GM21723 (cell line): ENCODE measurements at regions not wholly inside any gene's neighbourhood (a gene's known extent, or its start where the extent isn't known, plus 50 kb on each side); places are given as distances from the start of the nearest gene placed in this dataset.
"Not testable (repeated sequence)": the region's sequence is repeated elsewhere in the genome, so short reads cannot be mapped to it uniquely, and the experiment has no call there.

Experiments
- ATAC-seq: cut with Tn5 transposase; IDR thresholded peaks from one replicate; pipeline ENCODE4 v1.9.1; 2021; ENCODE audit warnings: mild to moderate bottlenecking, moderate library complexity; ENCODE audit not compliant: unreplicated experiment

GRCh38 chr21:33121715-33122475 is 52.0 kb downstream of the OLIG1 start:
- no peak for ATAC-seq

GRCh38 chr21:33122507-33122906 is 52.6 kb downstream of the OLIG1 start:
- no peak for ATAC-seq

DNA sequence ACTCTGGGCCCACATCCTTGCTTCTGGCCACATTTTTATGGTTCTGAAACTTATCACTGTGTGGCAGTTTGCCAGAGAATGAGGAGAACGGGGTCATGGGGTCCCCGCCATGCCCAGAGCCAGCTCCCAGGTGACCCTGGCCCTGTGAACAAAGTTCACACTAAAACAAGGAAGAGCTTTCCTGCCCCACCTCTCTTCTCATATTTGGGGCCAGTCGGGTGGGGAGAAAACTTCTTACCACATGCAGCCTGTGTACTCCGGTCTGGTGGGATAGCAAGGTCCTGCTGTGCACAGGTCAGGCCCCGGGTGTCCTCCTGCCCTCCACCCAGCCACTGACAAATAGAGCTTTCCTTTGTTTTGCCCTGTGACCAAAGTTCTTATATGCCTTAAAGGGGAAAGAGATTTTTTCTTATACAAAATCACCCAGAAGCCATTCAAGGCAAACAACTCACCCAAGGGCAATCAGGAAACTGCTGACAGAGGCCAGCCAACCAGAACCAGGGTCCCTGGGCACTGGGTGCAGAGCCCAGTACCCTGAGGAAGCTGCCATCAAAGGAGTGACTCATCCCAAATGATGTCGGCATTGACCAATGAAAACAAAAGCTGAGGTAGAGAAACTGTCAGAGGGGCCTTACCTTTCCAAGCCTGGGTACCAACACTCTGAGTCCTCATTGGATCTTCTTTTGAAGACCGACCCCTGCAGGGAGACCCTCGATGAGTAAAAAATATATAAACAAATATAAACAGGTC is 53.6 kb downstream of the OLIG1 start:
- no peak for ATAC-seq

GRCh38 chr21:33124889-33125288 is 54.9 kb downstream of the OLIG1 start:
- ATAC-seq = no peak

DNA sequence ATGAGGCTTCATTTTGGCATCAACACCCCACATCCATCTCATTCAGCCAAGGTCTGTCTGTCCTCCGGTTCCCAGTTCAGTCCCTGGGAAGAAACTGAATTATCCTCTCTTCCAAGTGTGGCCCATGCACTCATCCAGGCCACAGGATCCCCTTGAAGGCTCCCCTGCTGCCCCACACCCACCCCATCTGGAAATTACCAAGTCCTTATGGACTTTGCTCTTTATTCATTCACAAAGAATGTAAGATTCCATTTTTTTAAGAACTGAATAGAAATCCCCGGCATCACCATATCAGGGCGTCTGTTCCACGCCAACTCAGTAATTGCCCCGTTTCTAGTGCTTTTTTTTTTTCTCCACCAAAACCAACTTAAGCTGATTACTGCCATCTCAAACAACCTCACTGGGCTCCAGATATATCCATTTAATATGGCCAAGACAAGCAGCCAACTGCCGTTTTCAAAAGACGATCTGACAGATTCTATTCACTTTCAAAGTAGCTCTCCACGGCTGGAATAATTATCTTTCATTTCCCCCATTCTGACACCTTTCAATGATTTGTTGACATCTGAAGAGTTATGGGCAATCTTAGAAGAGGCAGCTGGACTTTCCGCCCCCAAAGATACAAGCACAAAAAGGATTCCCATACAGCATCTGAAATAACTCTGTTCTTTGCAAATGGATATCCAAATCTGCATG is 55.9 kb downstream of the OLIG1 start:
- no peak for ATAC-seq

- no peak for ATAC-seq
Observed at GRCh38 chr21:33126569-33126968, 56.6 kb downstream of the OLIG1 start.

GRCh38 chr21:33127154-33127867 is 57.4 kb downstream of the OLIG1 start:
- peak; percentile 69 for ATAC-seq

DNA sequence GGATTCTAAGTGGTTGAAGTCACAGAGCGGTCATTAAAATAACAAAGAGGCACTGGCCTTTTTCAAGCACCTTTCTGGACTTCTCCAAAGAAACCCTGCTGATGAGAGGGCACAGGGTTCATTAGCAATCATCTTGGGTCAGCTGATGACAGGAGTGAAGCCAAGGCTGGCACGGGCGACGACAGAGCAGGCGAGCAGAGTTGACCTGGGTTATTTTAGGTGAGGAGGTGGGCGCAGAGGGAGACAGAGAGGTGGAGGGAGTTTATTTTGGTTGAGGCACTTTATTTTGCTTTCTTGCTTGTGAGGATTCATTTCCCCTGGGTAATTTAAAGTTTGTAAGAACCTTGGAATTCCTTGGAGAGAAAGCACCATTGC is 57.9 kb downstream of the OLIG1 start:
- ATAC-seq = no peak

GRCh38 chr21:33128538-33128937 is 58.6 kb downstream of the OLIG1 start:
- ATAC-seq = no peak

- no peak for ATAC-seq
Observed at GRCh38 chr21:33132054-33132453, 62.1 kb downstream of the OLIG1 start.

DNA sequence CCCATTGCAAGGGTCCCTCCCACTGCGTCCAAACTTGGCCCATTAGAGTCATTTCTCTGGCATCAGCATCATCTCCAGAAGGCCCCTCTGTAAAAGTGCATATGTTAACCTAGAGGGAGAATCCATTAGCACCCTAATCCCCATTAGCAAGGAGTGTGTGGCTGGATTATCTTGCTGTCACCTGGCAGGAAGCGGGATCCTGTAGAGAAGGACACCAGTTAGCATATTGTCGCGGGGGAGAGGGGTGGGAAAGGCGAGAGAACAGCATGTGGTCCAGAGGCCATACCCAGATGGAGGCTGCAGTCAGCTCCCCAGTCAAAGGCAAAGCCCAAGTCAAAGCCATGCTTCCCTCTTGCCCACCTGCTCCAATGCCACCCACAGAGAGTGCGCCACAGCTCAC is 64.0 kb downstream of the OLIG1 start:
- no peak for ATAC-seq

DNA sequence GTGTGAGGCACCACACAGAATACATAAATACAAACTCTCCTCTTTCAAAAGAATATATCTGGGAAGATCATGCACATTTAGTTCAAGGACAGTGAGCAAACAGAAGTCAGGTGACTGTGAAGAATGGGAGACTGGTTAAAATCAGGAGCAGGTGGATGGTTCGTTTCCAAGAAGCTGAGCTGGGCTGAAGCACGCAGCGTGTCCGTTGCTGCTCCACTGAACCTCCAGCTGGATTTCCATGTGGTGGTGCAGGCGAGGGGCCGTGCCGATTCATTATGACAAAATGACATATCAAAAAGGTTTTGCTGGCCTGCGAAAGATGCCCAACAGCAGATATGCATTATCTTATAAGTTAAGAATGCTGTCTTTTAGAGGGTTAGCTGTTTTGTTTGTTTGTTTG is 66.0 kb downstream of the OLIG1 start:
- no peak for ATAC-seq

- ATAC-seq = no peak
Observed at GRCh38 chr21:33136847-33137502, 67.0 kb downstream of the OLIG1 start.

DNA sequence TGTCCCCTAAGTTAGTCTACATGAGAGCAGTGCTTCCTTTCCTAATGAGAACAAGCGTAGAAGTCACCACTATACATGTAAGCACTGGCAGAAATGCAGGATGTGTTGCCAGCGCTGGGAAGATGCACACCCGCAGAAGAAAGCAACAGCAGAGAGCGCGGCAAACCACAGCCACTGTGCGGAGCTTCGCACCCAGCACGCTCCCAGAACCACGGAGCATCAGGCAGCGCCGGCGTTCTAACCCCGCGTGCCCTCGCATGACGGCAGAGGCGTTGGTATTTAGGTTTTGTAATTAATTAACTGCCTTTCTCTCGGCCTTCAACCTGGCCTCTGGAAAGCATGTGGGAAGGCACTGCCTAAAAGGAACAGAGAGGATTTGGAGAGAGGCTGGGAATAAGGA is 69.1 kb downstream of the OLIG1 start:
- no peak for ATAC-seq

DNA sequence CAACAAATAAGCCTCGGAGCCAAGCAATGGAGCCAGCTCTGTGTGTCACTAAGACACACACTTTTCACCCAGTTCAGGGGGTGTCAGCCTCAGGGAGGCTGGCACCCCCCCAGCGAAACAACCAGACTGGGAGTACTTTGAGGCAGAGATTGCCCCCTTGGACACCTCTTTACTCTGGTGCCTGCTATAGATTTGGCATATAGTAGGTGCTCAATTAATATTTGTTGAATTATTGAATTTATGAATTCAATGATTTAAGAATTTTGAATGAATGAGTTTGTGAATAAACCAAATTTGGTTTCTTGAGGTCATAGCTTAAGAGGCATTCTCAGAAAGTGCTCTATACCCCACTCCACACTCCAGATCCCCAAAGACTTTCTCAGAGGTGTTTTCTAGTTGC is 70.3 kb downstream of the OLIG1 start:
- ATAC-seq = no peak

GRCh38 chr21:33146467-33146866 is 76.5 kb downstream of the OLIG1 start:
- no peak for ATAC-seq

DNA sequence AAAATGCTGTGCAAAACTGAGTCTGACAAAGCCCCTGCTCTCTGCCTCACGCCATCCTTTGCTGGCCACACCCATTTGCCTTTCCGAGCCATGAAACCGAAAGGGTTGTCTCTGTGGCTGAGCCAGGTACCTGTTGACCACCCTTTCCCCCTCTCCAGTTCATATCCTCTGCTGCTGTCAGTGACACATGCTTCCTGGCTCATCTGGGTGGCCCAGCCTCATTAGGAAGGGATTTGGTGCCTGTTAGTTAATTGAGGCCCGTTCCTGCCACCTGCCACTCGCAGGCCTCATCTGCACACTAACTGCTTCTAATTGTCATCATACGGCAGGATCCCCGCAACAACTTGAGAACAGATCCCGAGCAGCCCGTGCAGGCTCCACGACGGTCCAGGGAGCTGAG is 79.2 kb downstream of the OLIG1 start:
- no peak for ATAC-seq

DNA sequence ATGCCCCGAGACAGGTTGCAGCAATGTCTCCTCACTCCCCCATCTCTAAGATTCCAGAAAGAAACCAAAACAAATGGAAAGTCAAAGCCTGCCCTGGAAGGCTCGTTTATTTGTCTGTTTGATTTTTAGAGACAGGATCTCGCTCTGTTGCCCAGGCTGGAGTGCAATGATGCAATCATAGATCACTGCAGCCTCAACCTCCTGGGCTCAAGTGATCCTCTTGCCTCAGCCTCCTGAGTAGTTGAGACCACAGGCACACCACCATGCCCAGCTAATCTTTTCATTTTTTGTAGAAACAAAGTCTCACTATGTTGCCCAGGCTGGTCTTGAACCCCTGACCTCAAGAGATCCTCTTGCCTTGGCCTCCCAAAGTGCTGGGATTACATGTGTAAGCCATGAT is 78.8 kb upstream of the IFNAR2 start:
- ATAC-seq = not testable (repeated sequence)

DNA sequence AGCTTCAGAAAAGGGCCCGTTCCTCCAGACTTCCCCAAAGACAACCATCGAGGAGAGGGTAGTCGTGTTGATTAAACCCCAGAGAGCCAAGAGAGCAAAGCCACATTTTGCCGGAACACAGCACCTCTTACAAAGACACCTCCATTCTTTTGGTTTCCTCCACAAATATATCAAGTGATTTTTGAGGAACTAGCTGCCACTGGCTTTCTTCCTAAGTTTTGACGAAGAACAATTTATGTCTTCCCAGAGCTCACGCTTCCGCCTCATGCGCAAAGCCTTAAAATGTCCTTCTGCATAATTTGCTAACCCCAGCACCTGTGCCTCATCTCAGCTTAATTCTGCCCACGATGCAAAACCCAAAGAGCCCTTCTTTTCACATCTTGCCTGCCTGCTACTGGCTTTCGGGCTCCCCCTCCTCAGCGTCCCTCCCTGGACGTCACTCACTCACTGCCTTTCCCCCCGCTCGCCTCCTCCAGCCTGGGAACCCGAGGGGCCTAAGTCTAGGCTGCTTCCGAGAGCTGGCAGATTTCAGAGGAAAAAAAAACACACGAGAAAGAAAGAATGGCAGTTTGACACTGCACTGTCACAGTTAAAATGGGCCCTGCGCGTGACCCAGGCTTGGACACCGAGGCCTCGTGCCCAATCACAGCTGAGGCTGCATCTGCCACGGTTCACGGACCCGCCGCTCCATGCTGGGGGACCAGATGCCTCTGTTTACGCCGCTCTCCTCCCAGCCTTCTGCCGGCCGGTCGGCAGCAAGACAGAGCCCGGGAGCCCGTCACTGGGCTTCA is 77.6 kb upstream of the IFNAR2 start:
- no peak for ATAC-seq

DNA sequence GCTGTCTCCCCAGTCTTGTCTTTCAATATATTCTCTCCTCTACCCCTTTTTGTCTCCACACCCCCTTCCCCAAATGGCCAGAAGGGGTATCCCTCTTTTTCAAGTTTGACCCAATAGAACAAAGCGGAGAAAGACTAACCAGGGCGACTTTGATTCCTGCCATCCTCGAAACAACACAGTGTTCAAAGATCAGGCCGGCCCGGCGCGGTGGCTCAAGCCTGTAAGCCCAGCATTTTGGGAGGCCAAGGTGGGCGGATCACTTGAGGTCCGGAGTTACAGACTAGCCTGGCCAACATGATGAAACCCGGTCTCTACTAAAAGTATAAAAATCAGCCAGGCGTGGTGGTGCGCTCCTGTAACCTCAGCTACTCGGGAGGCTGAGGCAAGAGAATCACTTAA is 77.0 kb upstream of the IFNAR2 start:
- ATAC-seq = no peak
